CD4-positive, alpha-beta T cell treated with Interleukin-12 subunit alpha and Interleukin-12 subunit beta, for 1 hour (primary cell): ENCODE measurements at regions not wholly inside any gene's neighbourhood (a gene's known extent, or its start where the extent isn't known, plus 50 kb on each side); places are given as distances from the start of the nearest gene placed in this dataset.
"Not testable (repeated sequence)": the region's sequence is repeated elsewhere in the genome, so short reads cannot be mapped to it uniquely, and the experiment has no call there.

Experiments
- DNase-seq: peaks from one replicate; pipeline ENCODE4 v3.0.0-alpha.2; 2020

- no peak for DNase-seq
Observed at GRCh38 chr12:131612092-131612755, 98.7 kb upstream of the SFSWAP start.

GRCh38 chr12:131613186-131613585 lies 97.7 kb upstream of the SFSWAP start:
- no peak for DNase-seq

GRCh38 chr12:131613678-131614077 lies 97.2 kb upstream of the SFSWAP start:
- no peak for DNase-seq

- no peak for DNase-seq
Observed at GRCh38 chr12:131615326-131616042, 95.4 kb upstream of the SFSWAP start.

GRCh38 chr12:131616043-131616700 lies 94.7 kb upstream of the SFSWAP start:
- DNase-seq = no peak

GRCh38 chr12:131616738-131617137 lies 94.2 kb upstream of the SFSWAP start:
- DNase-seq = no peak

- no peak for DNase-seq
Observed at GRCh38 chr12:131617179-131617578, 93.7 kb upstream of the SFSWAP start.

GRCh38 chr12:131617596-131618302 lies 93.1 kb upstream of the SFSWAP start:
- no peak for DNase-seq

- no peak for DNase-seq
Observed at GRCh38 chr12:131618303-131618658, 92.6 kb upstream of the SFSWAP start.

- no peak for DNase-seq
Observed at GRCh38 chr12:131618701-131619100, 92.2 kb upstream of the SFSWAP start.

- DNase-seq = no peak
Observed at GRCh38 chr12:131619106-131619642, 91.7 kb upstream of the SFSWAP start.

GRCh38 chr12:131619736-131620506 lies 91.0 kb upstream of the SFSWAP start:
- DNase-seq = no peak

GRCh38 chr12:131620520-131620919 lies 90.4 kb upstream of the SFSWAP start:
- DNase-seq = no peak

GRCh38 chr12:131620946-131621681 lies 89.8 kb upstream of the SFSWAP start:
- DNase-seq = no peak

GRCh38 chr12:131621701-131622421 lies 89.0 kb upstream of the SFSWAP start:
- no peak for DNase-seq

- no peak for DNase-seq
Observed at GRCh38 chr12:131622422-131622955, 88.4 kb upstream of the SFSWAP start.

GRCh38 chr12:131623404-131624368 lies 87.2 kb upstream of the SFSWAP start:
- DNase-seq = not testable (repeated sequence)

- DNase-seq = not testable (repeated sequence)
Observed at GRCh38 chr12:131624369-131624739, 86.5 kb upstream of the SFSWAP start.

GRCh38 chr12:131624756-131625501 lies 86.0 kb upstream of the SFSWAP start:
- not testable (repeated sequence) for DNase-seq
